ENCODE measurements at regions not wholly inside any gene's neighbourhood (a gene's known extent, or its start where the extent isn't known, plus 50 kb on each side); places are given as distances from the start of the nearest gene placed in this dataset.

DNA sequence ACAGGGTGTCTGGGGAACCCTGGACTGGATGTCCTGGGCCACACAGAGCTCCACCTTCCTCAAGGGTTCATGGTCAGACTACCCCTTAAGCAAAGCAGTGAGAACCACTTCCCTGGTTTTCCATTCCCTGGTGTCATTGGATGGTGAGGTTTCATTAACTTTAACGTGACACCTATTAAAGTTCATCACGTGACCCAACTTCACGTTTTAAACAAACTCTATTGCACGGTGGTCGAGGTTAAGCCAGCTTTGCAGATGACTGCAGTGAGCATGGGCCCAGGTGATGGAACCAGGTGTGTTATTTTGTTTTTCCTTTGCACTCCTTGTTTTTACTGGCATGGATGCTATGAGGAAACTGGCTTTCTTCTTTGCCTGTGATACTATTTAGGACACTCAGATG, 385.7 kb upstream of the IRX1 start:
- H3K4me3 ChIP-seq: no peak overlapping the region
- H3K27me3 ChIP-seq: no peaks in the 10 kb centered on the region
- intact Hi-C loops (cut with DNase I; ENCODE audit: low total_unique reads): no loop called here
- H3K36me3 ChIP-seq: no peaks in the 10 kb centered on the region
- no peak overlapping the region for H3K27ac ChIP-seq
- TF ChIP-seq POLR2AphosphoS5 (IDR thresholded peaks at IDR 0.05): no peak
- TF ChIP-seq POLR2A (IDR thresholded peaks at IDR 0.05): no peak
- TF ChIP-seq, protein P1, sequence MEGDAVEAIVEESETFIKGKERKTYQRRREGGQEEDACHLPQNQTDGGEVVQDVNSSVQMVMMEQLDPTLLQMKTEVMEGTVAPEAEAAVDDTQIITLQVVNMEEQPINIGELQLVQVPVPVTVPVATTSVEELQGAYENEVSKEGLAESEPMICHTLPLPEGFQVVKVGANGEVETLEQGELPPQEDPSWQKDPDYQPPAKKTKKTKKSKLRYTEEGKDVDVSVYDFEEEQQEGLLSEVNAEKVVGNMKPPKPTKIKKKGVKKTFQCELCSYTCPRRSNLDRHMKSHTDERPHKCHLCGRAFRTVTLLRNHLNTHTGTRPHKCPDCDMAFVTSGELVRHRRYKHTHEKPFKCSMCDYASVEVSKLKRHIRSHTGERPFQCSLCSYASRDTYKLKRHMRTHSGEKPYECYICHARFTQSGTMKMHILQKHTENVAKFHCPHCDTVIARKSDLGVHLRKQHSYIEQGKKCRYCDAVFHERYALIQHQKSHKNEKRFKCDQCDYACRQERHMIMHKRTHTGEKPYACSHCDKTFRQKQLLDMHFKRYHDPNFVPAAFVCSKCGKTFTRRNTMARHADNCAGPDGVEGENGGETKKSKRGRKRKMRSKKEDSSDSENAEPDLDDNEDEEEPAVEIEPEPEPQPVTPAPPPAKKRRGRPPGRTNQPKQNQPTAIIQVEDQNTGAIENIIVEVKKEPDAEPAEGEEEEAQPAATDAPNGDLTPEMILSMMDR (IDR thresholded peaks at IDR 0.05): no peak
- no peak for DNase-seq (ENCODE audit: low spot score in 2 of 2)
- no peaks in the 10 kb centered on the region for H3K9me3 ChIP-seq
- no peaks in the 10 kb centered on the region for H3K4me1 ChIP-seq

DNA sequence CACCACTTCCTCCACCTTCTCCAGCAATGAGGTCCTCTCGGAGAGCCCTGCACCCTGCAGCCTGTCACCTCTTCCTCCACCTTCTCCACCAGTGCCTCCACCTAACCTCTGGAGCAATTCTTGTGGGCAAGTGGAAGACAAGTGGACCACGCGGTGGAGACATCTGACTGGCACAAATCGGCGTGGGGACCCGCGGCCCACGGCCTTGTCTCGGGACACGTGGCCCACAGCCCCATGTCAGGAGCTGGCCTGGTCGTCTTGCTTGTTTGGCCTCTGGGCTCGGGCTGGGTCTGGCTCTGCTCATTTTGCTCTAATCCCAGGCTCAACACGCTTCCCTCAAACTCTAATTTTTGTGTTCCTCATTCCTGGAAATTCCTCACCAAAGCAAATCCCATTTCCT, 393.1 kb upstream of the IRX1 start:
- no peak for DNase-seq (ENCODE audit: low spot score in 2 of 2)
- intact Hi-C loops (cut with DNase I; ENCODE audit: low total_unique reads): no loop called here
- H3K4me3 ChIP-seq: no peak overlapping the region
- H3K27me3 ChIP-seq: peaks cover 0 to 21% of the 10 kb centered on the region in 2 donors
- peaks cover 0 to 3% of the 10 kb centered on the region in 2 donors for H3K9me3 ChIP-seq
- no peak overlapping the region for H3K27ac ChIP-seq
- H3K4me1 ChIP-seq: no peaks in the 10 kb centered on the region
- no peaks in the 10 kb centered on the region for H3K36me3 ChIP-seq
- TF ChIP-seq POLR2A (IDR thresholded peaks at IDR 0.05) (no peak), POLR2AphosphoS5 (IDR thresholded peaks at IDR 0.05) (no peak)
- TF ChIP-seq, protein P1 (IDR thresholded peaks at IDR 0.05): no peak

DNA sequence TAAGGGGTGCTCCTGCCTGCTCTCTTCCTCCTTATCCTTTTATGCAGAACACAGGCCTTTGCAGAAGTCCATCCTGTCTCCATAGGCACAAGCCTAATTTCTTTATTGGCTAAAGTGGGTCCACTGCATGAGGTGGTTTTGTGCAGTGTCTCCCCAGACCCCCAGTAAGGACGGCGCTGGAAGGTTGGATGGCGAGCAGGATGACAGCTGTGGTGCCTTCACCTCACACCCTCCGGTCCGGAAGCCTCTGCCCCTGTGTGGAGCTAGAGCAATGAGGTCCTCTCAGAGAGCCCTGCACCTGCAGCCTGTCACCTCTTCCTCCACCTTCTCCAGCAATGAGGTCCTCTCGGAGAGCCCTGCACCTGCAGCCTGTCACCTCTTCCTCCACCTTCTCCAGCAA, 393.7 kb upstream of the IRX1 start:
- no peaks in the 10 kb centered on the region for H3K36me3 ChIP-seq
- TF ChIP-seq, protein P1 (IDR thresholded peaks at IDR 0.05): no peak
- TF ChIP-seq POLR2A (IDR thresholded peaks at IDR 0.05): no peak
- TF ChIP-seq POLR2AphosphoS5 (IDR thresholded peaks at IDR 0.05): no peak
- no peak overlapping the region for H3K27ac ChIP-seq
- H3K27me3 ChIP-seq: peaks cover 0 to 28% of the 10 kb centered on the region in 2 donors
- H3K4me3 ChIP-seq: no peak overlapping the region
- intact Hi-C loops (cut with DNase I; ENCODE audit: low total_unique reads): no loop called here
- peaks cover 0 to 3% of the 10 kb centered on the region in 2 donors for H3K9me3 ChIP-seq
- H3K4me1 ChIP-seq: no peaks in the 10 kb centered on the region
- DNase-seq (ENCODE audit: low spot score in 2 of 2): no peak

DNA sequence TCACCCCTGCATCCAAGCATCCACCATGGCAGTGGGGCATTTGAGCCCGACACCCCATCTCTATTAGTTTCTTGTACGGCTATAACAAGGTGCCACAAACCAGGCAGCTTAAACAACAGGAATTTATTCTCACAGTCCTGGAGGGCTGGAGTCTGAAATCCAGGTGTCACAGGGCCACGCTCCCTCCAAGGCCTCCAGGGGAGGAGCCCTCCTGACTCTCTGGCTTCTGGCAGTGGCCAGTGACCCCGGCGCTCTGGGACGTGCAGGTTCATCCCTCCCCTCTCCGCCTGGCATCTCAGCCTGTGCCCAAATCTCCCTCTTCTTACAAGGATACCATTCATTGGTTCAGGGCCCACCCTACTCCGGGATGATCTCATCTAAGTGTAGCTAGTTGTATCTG, 394.5 kb upstream of the IRX1 start:
- DNase-seq (ENCODE audit: low spot score in 2 of 2): no peak
- Histone ChIP-seq H3K27me3 (peaks cover 0 to 33% of the 10 kb centered on the region in 2 donors), H3K4me3 (no peak overlapping the region), H3K27ac (no peak overlapping the region), H3K4me1 (no peaks in the 10 kb centered on the region), H3K9me3 (peaks cover 0 to 3% of the 10 kb centered on the region in 2 donors), H3K36me3 (no peaks in the 10 kb centered on the region)
- TF ChIP-seq, protein P1 (IDR thresholded peaks at IDR 0.05): no peak
- no peak for TF ChIP-seq POLR2A (IDR thresholded peaks at IDR 0.05)
- no peak for TF ChIP-seq POLR2AphosphoS5 (IDR thresholded peaks at IDR 0.05)
- intact Hi-C loops (cut with DNase I; ENCODE audit: low total_unique reads): no loop called here

DNA sequence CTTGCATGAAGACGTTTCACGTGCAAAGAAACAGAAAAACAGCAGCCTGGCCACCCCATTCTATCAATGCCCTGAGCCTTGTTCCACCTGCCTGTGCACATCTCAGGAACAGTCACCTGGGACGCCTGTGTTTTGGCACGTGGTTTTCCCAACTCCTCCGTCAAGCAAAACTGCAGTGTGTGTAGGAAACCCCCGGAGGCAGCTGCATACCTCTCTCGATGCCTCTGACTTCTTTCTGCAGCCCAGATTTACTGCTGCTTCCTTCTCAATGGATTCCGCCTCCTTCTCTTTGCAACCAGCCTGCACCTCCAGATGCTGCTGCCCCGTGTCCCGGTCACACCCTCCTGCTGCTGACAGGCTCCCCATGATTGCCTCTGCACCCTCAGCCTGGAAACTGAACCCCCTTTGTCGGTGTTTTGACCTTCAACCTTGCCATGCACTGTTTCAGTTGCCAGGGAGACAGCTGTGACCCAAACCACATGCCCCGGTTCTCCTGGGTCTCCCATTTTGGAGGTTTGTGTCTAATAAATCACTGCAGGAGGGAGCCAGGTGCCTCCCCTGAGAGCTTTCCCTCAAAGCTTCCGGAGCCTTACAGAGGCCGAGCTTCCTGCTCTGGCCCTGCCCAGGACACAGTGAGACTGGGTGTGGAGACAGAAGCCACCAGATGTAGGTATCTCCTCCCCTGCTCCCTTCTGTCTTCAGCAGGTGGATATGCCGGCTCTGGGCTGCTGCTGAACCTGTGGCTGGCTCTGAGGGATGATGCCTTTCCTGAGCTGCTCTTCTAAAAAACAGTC, 395.5 kb upstream of the IRX1 start:
- Histone ChIP-seq H3K9me3 (peaks cover 0 to 3% of the 10 kb centered on the region in 2 donors), H3K27me3 (peaks cover 0 to 35% of the 10 kb centered on the region in 2 donors), H3K36me3 (no peaks in the 10 kb centered on the region), H3K27ac (no peak overlapping the region), H3K4me1 (no peaks in the 10 kb centered on the region), H3K4me3 (no peak overlapping the region)
- DNase-seq (ENCODE audit: low spot score in 2 of 2): no peak
- intact Hi-C loops (cut with DNase I; ENCODE audit: low total_unique reads): no loop called here
- TF ChIP-seq, protein P1 (IDR thresholded peaks at IDR 0.05): no peak

Measured in breast epithelium (tissue), 4 donors.